DMS79 (cell line): ENCODE measurements at regions not wholly inside any gene's neighbourhood (a gene's known extent, or its start where the extent isn't known, plus 50 kb on each side); places are given as distances from the start of the nearest gene placed in this dataset.

Source experiments
- DNase-seq: peaks from one replicate; lab custom pipeline; 2025; lab: John Stamatoyannopoulos, UW

DNA sequence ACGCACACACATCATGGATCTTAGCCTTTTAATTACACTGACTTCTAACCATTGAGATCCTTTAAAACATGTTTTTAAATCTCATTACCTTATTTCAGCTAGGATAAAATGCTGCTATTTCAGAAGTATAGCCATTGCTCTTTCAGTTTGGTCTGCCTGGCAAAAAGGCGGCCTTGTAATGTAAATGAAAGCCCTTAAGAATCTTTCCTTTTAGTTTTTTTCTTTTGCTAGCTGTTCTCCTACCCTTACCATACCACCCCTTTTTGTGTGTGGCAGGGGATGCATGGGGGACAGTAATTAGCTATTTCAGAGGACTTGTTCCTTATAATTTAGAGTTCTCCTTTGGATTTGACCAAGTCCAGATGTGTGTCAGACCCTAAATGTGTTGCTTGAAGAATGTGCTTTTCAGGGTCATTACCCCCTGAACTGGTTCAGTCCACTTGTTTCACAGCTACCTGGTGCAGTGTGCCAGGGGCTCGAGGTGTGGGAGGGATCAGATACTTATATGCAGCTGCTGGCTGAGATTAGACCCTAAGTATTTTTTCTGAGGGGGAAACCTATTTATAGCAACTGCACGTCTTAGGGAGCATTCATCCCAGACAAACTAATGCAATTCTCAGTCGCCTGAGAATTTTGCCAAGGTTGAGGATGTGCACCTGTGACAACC is 986.8 kb downstream of the NLGN4Y start:
- no peak for DNase-seq

DNA sequence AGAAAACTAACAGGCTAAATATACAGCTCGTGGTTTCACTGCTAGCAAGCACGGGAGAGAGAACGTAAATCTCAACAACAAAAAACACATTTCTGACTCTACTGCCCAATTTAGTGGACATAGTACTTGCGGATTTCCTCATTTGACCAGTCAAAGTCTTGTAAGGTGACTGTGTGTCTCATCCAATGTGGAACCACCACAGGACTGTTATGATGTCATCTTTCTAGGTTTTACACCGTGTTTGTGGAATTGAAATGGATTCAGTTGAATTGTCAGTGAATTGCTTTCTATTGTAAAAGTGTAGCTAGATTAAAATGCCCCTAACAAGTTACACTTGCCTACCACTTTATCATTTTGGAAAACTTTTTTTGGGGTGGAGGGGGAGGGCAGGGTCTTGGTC is 1010.8 kb downstream of the NLGN4Y start:
- no peak for DNase-seq

DNA sequence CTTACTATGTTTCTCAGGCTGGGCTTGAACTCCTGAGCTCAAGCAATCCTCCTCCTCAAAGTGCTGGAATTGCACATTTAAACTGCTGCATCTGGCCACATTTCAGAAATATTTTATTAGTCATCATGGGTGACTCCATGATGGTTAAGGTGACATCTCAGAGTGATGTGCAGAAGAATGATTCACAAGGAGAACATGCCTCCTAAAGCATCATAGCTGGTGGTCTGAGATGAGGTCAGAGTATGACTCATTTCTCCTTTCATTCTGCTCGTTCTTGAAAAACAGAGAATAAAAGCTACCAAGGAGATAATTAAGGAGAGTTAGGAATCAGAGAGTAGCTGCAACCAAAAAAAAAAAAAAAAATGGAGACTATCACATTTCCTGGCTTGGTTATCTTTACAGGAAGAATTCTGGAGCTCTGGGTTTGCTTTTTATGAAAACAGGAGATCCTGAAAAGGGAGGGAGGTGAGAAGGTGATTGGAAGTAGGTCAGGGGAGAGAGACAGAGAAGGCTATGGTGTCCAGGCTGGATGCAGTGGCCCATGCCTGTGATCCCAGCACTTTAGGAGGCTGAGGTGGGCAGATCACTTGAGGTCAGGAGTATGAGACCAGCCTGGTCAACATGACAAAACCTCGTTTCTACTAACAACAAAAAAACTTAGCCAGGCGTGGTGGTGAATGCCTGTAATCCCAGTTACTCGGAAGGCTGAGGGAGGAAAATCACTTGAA is 1011.6 kb downstream of the NLGN4Y start:
- DNase-seq: no peak

DNA sequence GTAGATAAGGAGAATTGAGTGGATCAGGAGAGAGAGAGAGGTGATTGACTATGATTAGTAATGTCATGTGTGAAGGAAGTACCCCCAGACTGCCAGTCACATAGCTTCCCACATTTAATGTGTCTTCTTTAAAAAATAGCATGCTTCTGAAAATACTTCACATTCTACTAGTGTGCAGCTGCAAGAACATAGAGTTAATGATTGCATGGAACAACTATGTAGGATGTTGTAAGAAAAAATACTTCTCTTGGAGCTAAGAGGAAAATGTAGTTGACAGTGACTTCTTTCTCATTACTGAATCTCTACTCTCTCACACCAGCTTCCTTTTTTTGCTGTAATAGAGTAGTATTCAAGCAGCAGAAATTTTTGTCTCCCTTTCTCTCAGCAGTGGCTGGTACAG is 1016.2 kb downstream of the NLGN4Y start:
- no peak for DNase-seq

DNA sequence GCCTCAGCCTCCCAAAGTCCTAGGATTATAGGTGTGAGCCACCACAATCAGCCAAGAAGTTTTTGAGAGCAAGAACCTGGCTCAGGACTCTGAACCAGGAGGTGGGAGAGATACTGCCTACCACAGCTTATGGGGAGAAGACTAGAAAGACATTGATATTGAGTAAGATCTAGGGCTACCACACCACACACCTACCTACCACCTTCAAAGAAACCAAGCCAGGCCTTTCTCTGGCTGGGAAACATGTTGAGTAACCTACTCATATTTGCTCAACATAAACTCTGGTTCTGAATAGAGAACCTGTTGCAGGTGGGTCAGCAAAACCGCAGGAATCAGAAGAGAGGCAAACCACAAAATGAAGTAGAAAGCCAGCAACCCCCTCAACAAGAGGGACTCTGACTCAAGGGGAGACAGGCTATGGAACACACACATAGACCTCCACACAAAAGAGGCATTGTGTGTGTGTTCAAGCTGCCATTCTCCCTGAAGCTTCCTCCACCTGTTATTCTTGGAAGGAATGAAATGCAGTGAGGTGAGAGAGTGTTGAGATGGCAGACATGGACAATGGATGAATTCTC is 1021.9 kb downstream of the NLGN4Y start:
- no peak for DNase-seq

DNA sequence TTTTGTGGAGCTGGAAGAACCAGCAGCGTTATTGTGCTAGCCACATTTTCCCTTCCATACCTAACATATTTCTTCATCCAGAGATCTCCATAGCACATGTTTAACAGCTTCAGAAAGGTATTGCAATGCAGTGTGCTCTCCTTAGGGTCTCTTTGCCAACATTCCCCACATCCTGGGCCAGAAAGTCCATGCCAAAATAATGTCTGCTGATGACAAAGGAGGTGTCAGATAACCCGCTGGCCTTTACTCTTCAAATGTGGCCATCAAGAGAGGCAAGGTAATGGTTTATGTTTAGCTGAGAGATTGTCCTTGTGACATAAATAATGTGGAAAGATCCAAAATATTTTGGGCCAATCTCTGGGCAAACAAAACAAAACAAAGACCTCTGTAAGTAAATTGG is 1027.7 kb downstream of the NLGN4Y start:
- no peak for DNase-seq

DNA sequence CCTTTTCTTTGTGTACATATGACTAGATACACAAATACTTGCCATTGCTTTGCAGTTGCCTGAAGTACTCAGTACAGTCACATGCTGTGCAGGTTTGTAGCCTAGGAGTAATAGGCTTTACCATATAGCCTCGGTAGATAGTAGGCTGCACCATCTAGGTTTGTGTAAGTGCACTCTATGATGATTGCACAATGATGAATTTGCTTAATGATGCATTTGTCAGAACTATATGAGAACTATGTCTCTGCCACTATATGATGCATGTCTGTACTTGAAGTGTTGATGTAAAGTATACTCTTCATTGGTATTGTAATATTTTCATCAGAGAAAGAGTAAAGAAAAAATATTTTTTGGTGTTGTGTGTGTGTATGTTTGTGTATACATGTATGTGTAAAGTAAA is 1030.7 kb downstream of the NLGN4Y start:
- no peak for DNase-seq

DNA sequence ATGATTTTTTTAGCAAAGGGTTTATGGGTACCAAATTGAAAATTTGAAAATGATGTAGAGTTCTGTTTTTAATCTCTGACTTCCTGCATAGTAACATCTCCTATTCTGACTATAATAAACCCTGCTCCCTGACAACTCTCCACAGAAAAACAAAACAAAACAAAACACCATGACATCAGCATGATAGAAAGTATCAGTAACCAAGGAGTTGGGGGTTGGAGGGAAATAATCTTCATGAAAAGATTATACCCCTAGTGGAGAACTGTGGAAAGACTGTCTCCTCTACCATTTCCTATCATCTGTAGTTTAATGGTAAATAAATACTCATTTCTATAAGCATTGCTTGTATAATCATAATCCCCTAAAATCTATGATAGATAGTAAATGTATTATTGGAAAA is 1034.8 kb downstream of the NLGN4Y start:
- DNase-seq: no peak

DNA sequence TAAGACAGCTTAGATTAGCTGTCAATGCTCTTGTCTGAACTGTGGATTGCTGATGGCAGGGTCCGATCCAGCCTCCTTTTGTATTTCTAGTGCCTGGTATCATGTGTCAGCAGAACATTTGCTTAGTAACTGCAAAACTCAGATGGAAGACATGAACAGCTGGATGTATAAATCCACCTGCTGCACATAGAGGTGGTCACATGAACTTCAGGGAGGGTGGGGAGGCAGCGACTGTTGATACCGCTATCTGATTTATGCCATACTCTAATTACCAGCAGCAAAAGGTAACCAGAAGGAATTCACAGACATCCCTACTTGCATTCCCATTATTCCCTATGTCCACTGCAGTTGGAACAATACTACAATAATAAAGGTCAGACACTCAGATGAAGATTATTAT is 1036.5 kb downstream of the NLGN4Y start:
- no peak for DNase-seq

DNA sequence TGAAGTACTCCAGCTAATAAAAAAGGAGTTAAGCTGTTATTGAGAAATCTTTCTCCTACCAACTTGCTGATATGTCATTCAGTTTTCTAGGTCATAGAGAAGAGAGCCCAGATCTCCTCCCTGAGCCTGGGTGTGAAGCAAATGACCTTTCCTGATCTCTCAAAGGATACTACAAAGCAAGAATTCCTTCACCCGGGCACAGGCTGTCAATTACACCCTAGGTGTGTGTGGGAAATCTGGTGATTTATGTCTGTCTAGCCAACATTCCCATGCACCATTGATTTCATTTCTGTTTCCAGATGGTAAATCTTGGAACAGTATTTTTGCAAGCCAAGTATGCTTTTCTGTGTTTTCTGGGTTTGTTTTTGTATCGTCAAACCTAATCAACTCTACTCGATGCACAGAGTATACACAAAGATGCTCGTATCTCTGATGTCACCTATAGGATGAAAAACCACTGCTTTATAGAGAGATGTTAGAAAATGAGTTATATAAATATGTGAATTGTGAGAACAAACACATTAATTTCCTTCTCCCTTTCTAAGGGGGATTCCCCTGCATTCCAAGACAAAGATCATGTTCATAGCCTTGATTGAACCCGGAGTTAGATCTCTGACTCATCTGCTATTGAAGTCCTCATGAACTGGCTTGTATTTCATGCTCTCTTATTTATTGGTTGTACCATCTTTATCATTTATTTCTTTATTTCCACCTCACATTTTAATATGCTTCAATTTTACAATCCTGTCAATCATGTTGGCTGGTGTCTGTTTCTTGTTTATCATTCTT is 1037.4 kb downstream of the NLGN4Y start:
- DNase-seq: no peak

DNA sequence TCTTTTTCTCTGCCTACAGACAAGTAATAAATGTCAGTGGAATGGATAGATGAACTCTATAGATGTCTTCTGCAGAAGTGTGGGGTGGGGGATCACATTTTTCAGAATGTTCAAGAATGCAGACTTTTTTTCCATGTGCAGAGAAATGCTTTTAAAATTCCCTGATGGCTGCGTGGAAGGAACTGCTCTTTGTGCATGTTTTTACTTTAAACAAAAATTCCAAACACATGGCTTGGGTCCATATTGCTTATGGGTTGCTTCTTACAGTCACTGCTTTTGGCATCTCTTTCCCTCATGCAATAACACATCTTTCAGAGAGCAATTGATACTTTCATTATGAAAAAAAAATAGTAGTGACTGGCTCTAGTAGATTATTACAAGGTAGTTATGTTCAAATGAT is 1053.6 kb downstream of the NLGN4Y start:
- no peak for DNase-seq

DNA sequence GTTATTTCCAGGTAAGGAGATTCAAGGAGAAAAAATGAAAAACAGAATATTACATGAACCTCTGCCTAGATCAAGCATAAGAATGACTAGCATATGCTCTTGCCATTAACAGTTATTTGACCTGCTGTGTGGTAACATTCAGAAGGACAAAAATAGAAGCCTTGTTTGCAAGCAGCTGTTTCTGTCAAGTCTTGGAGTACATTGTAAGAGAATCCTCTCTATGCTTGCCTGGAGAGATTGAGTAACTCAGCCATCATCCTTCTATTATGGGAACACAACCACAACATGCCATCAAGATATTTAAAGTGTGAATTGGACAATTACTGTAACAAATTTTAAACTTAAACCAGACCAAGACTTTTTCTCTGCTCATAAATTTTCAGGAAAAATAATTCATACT is 1054.4 kb downstream of the NLGN4Y start:
- no peak for DNase-seq

DNA sequence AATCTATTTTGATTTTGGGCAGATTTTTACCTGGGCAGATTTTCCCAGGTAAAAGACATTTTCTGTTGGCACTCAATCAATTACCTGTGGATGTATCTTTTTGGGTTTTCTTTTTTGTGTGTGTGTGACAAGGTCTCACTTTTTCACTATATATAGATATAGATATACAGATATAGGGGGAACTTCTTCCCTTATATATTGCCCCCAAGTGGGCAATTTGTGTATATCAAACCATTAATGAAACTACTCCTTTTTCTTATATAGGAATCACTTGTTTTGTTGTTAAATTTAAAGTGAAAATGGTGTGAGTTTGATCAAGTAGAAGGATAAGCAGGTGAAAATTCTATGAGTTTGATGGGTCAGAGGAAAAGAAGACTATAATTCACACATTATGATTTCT is 1054.9 kb downstream of the NLGN4Y start:
- DNase-seq: no peak

DNA sequence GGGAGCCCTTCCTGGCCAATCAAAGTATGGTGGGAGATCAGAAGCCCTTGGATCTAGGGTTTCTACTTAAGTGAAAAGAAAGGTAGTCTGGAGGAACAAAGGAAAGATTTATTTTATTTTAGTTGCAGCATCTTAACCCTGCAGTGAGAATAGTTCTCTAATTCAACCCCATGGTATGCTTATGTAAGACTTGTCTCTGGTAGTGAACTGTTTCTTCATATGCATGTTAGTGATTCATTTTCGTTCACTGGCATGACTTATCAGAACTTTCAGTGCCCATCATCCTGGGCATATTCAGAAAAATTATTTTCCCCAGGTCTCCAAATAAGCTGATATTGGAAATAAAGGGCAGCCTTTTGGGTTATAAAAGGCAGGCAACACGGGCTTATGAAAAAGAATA is 1058.8 kb downstream of the NLGN4Y start:
- DNase-seq: no peak

DNA sequence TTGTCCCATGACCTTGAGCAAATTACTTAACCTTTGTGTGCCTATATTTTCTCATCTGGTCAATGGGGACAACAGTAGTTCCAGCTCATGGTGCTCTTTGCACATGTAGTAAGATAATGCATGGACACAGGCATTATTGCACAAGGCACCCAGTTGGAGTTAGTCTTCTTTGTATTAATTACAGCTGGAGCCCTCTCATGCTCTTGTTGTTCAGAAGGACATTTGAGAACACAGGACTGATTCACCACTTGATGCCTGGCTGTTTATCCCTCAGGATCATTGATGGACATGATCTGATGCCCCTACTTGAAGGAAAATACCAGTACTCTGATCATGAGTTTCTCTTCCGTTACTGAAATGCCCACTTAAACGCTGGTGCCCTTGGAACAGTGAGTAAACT is 1068.6 kb downstream of the NLGN4Y start:
- DNase-seq: no peak

DNA sequence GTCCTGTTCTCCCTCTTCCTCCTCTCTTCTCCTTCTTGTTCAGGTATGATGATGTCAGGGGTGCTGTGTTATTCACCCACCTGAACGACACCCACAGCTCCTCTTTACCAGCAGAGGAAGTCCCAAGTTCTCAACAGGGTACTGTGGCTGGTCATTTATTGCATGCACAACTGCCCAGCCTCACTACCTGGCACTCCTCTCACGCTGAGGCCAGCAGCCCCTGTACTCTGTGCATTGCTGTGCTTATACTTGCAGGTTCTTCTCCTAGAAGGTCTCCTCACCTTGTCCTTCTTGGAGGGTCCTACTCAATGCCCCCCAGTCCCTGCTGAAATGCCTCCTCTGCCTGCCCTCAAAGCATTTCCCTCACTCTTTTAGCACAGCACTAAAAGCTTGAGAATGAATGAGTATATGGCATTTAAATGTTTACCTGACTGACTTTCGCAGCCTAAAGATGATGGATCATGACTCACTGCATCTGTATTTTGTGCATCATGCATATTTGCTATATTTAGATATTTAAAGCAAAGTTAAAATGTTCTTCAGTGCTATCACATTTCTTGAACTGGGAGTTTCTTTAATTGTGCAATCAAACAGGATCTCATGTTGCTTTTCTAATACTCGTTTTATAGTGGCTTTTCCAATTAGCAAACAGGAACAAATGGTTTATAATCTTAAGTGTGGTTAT is 1069.3 kb downstream of the NLGN4Y start:
- no peak for DNase-seq

DNA sequence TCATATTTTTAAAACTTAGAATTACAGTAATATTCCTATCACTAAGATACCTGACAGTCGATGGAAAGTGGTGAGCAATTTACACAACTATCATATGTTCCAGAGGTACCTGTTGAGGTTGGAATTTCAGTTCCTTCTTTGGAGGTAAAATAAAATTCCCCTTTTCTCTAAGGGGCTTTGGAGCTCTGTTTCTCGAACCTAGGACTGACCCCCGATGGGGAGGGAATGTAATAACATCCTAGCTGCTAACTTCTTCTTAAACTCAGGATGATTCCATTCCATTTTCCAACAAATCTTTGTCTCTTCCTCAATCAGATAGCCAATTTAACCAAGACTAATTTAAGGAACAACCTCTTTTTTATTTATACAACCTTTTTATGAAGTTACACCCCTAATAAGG is 1069.8 kb downstream of the NLGN4Y start:
- no peak for DNase-seq

DNA sequence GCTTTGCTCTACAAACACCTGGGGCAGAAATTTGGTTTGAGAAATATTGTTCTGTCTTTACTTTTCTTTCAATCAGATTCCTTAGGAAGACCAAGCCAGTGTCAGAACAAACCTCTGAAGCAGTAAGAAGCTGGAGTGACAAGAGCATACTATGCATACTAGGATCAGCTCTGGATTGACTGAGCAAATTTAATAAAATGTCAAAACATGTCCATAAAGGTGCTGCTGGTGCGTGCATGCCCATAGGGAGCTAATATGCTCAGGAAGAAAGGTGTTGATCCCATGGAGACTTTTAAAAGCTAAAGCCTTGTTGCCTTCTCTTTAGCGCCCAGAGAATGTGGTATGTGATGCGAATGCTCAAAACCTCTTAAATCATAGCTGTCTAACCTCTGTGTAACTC is 1076.2 kb downstream of the NLGN4Y start:
- DNase-seq: no peak

DNA sequence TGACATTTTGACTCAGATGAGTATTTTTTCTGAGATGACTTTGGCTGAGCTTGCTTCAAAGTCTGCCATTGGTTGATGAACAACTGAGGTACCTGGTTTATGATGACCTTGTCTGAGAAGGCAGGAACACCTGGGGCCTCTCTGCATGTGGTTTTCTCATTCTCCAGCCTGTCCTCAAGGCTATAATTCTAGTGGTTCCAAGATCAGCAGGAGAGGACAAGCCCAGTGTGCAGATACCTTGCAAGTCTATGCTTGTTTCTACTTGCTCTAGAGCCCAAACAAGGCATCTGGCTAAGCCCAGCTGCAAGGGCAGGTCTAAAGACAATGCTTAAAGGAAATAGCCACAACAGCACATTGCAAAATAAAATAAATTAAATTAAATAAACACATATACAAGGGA is 1100.0 kb downstream of the NLGN4Y start:
- DNase-seq: no peak

DNA sequence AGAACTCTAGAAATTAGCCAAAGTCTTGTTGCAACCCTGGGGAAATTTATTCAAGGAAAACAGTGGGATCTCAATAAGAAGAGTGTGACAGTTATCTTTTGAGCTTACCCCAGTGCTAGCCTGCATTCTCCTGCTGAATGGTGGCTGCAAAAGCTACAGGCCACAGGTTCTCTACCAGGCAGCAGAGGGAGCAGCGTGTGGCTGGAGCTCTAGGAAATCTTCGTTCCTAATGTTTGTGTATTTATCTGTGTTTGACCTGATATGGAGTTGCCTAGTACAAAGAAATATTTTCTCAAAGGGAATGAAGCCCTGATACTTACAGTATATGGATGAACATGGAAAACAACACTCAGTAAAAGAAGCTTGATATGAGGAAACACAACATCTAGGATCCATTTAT is 1100.6 kb downstream of the NLGN4Y start:
- no peak for DNase-seq

DNA sequence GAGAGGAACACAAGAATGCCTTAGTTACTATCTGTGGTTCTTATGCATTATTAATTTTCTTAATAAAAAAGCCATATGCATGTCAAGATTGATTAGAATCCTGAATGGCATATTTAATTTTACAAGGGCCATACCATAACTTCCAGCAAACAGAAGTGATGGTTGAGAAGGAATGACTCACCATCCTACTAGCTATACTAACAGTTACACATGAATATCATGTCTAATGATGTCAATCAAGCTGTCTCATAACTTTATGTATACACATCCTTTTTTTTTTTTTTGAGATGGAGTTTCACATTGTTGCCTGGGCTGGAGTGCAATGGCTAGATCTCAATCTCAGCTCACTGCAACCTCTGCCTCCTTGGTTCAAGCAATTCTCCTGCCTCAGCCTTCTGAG is 1123.9 kb downstream of the NLGN4Y start:
- no peak for DNase-seq

DNA sequence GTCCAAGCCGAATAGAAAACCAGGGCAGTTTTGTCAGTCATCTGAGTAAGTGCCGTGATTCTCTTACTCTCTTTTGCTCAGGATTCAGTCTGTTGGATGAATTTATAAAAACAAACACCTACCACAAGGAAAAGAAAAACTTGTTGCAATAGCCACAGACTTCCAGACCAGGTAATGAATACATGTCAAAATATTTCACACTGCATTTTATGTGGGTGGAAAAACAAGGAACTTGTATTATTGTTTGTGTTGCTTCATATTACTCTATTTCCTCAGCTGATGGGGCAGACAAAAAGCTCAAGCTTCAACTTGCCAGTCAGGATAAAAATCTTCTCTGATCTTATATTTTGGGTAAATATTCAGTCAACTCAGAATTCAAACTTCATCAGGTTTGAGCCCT is 1125.7 kb downstream of the NLGN4Y start:
- DNase-seq: no peak
